HG03571 (cell line): ENCODE measurements at regions not wholly inside any gene's neighbourhood (a gene's known extent, or its start where the extent isn't known, plus 50 kb on each side); places are given as distances from the start of the nearest gene placed in this dataset.
"Not testable (repeated sequence)": the region's sequence is repeated elsewhere in the genome, so short reads cannot be mapped to it uniquely, and the experiment has no call there.

Experiments
- ATAC-seq: cut with Tn5 transposase; IDR thresholded peaks from one replicate; pipeline ENCODE4 v1.9.1; 2021; ENCODE audit not compliant: unreplicated experiment

- ATAC-seq, result no peak
Observed at GRCh38 chr10:65701168-65701776, 1224.6 kb upstream of the LRRTM3 start.

DNA sequence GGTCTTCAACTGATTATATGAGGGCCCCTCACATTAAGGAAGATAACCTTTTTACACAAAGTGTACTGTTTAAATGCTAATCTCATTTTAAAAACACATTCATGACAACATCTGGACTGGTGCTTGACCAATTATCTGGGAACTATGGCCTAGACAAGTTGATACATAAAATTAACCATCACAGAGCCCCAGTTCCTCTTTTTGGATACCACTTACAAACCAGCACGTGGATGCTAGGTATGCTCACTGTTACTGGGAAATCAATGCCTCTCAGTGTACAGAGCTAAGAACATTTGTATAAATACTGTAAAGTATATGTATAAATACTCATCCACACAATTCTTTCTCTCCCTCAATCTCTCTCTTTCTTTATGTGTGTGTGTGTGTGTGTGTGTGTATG, 1217.8 kb upstream of the LRRTM3 start:
- ATAC-seq, result no peak

DNA sequence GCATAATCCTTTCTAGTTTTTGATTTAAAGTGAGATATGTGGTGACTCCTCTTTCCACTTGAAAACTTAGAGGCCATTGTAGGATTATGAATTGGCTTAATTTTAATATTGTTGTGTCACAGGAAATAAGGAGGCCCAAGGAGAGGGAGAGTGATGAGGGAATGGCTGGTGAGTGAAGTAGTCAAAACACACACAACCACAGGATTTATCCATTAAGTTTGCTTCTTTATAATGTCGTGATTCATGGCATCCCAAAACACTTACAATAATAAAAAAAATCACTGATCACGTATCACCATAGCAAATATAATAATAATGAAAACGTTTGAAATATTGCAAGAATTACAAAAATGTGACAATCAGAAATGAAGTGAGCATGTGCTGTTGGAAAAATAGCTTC, 1215.5 kb upstream of the LRRTM3 start:
- no peak for ATAC-seq

DNA sequence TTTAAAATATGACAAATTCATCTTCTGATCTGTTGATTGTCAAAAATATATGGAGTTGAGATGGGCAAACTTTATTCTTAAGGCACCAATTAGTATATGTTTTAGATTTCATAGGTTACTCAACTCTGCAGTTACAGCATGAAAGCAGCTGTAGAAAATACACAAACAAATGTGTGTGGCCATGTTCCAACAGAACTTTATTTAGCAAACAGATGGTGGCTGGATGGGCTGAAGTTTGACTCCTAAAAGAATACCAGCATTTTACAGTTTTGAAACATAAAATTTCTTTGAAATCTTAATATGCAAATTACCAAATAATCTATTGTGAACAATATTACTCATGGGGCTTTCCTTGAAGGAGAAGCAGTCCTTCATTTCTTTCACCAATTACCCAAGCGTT, 1206.0 kb upstream of the LRRTM3 start:
- no peak for ATAC-seq

- ATAC-seq, result no peak
Observed at GRCh38 chr10:65720901-65721300, 1204.9 kb upstream of the LRRTM3 start.

- no peak for ATAC-seq
Observed at GRCh38 chr10:65723525-65723924, 1202.3 kb upstream of the LRRTM3 start.

DNA sequence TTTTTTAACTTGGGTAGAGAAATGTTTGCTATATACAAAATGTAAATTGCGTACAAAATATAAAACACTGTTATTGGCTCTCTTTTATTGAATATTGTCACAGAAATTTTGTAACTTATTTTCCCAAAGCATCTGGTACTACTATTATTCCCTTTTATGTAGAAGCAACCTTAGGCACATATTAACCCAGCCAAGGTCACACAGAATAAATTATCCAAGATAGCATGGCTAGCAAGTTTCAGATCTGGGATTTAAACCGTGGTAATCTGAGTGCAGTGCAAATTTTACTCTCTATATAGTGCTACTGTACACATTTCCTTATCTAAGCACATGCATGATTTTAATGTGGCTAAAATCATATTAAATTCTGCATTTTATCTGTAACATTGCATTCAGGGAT, 1190.5 kb upstream of the LRRTM3 start:
- no peak for ATAC-seq

DNA sequence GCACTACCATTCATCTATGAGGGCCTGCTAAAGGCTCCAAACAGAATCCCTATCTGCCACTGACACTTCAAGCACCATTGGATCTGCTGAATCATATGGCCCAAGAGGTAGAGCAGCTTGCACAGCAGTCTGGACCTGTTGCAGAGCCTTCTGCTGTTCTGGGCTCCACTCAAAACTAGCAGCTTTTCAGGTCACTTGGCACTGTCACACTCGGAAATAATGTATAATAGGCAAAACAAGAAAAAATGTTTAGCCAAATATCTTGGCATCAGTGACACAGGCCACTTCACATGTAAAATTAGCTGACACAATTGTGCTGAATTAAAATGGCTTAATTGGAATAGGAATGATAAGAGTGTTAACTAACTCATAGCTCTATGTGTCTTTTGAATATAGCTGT, 1182.9 kb upstream of the LRRTM3 start:
- ATAC-seq, result no peak

GRCh38 chr10:65751218-65751617, 1174.6 kb upstream of the LRRTM3 start:
- ATAC-seq, result no peak

DNA sequence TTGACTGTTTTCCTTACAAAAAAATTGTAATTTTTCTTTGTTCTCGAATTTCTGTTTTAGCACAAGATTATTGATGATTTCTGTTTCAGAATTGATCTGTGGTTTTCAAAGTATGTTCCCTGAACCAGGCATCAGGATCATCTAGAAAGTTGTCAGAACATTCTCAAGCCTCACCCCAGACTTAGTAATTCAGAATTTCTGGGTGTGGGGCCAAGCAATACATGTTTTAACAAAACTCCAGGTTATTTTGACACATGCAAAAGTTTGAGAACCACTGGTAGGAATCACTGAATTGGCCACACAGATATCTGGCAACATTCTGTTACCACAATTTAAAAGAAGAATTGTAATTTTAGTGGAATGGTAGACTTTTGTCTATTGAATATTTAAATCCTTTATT, 1173.9 kb upstream of the LRRTM3 start:
- ATAC-seq, result no peak

DNA sequence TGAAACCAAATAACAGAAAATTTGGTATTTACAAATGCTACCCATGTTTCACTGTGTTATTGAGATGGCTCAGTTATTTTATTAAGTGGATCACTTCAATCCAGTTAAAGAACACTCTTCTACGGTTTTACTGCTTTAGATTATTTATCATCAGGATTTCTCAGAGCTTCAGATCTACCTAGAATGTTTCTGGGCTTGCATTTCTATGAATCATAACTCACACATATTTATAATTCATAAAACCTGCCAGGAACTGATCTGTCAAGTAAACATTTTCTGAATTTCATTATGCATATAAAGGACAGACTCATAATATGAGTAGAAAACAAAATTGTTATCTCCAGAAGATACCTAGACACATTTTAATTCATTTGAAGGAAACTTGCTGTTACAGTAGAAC, 1172.3 kb upstream of the LRRTM3 start:
- ATAC-seq, result no peak

DNA sequence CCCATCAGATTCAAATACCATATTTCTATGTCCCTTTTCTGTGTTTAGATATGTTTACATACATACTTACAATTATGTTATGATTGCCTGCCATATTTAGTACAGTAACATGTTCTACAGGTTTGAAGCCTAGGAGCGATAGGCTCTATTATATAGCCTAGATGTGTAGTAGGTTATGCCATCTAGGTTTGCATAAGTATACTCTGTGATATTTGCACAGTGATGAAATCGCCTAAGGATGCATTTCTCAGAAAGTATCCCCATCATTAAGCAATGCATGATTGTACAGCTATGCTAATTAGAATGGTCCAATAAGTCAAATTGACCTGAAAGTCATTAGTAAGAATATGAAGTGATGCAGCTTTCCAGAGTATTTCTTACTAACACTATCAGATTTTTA, 1171.7 kb upstream of the LRRTM3 start:
- ATAC-seq, result no peak

DNA sequence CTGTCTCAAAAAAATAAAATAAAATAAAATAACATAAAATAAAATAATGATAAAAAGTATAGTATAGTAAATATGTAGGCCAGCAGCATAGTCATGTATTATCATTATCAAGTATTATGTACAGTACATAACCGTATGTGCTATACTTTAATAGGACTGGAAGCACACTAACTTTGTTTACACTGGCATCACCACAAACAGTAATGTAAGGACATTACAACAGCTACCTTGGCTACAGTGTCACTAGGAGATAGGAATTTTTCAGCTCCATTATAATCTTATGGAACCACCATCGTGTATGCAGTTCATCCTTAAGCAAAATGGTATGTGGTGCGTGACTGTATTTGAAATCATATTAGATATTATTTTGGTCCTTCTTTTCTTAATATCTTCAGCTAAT, 1163.5 kb upstream of the LRRTM3 start:
- ATAC-seq, result no peak

DNA sequence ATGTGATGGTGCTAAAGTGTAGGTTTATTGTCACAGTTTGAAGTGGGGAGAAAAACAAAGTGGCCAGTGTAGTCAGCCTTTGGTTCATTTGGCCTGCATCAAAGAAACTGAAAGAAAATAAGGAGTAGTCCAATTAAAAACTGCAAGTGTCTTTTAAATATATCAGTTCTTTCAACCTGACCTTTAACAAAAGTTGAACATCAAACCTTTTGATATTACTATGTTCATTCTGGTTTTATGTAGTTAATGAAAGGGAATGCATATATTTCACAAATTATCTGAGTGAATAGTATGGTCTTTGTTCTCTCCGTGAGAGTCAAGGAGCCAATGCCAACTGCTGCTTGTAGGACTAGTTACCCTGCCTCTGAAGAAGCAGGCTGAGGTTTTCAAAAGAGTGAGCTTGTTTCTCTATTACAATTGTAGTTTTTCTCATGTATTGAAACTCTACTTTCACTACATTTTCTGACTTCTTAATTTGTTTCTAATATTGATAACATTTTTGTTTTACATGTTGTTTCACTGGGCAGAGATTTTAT, 1160.8 kb upstream of the LRRTM3 start:
- ATAC-seq, result no peak

DNA sequence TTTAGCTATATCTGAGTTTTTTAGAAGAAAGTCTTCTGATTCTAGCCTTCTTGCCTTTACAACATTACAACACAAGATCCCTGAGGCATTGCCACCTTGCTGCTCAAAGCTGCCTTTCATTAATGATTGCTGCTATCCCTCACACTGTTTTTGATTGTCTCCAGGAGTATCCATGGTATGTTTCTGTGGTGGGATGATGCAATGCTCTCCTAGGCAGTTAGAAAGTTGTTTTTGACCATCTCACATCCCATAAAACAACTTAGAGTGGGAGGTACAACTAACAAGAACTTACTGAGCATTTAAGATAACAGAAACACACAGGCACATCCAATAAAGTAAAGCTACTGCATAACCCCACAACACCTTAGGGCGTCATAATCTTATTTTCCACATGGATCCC, 1156.0 kb upstream of the LRRTM3 start:
- ATAC-seq, result no peak

DNA sequence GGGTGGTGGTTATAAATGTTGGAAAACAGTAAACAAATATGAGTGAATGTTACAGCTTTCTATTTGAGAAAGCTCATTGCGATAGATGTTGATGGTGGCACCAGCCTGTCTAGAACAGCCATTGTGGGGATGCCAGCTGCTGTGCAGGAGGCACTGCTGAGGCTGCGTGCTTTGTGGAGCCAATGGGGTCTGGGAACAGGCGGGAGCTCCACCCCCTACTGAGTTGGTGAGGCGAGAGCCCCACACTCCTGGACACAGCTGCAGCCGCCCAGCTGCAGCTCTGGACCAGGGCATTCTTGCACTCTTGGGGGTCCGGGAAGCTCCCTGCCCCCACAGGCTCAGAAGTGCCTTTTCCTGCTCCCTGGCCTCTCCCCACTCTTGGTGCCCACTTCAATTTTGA, 1147.1 kb upstream of the LRRTM3 start:
- ATAC-seq, result no peak

- ATAC-seq, result no peak
Observed at GRCh38 chr10:65779985-65780384, 1145.9 kb upstream of the LRRTM3 start.

GRCh38 chr10:65786279-65786678, 1139.6 kb upstream of the LRRTM3 start:
- ATAC-seq, result no peak

- ATAC-seq, result no peak
Observed at GRCh38 chr10:65787571-65787970, 1138.3 kb upstream of the LRRTM3 start.

DNA sequence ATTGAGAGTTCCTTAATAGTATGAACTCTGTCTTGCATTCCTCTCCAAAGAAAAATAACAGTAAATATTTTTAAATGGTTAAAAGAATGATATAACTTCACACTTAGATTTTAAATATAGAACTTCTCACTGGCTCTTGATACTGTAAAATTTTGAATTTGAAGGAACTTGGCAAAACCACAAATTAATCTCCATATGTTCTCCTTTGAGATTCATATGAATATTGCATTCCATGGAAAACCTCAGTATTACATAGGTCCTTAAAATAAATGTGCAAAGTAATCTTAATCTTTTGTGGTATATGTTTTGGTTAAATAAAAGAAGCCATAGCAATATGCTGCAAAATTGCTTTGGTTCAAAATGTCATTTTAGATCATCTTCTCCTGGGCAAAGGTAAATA, 1137.6 kb upstream of the LRRTM3 start:
- ATAC-seq, result no peak

DNA sequence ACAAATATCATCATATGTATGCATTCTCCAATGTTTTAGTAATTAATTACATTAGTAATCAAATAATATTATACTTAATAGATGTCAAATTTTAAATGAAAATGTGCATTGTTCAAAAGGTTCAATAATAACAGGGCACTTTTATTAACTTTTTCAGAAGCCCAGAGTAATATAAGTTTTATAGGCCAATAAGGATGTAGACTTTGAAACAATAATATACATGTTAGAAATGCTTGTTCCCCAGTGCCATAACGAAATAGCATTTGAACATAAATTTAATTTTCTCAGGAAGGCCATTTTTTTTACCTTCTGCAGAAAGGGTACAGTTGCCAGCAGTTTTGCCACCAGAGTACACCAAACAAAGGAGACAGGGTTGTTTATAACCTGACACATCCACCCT, 1133.9 kb upstream of the LRRTM3 start:
- ATAC-seq, result no peak

GRCh38 chr10:65793738-65794425, 1132.0 kb upstream of the LRRTM3 start:
- ATAC-seq, result no peak

- not testable (repeated sequence) for ATAC-seq
Observed at GRCh38 chr10:65794861-65795260, 1131.0 kb upstream of the LRRTM3 start.
